Hepatocyte (in vitro differentiated cells): ENCODE measurements at regions not wholly inside any gene's neighbourhood (a gene's known extent, or its start where the extent isn't known, plus 50 kb on each side); places are given as distances from the start of the nearest gene placed in this dataset.
A peak's percentile ranks its signal among the peaks of the same experiment; 100 is the strongest.
"Not testable (repeated sequence)": the region's sequence is repeated elsewhere in the genome, so short reads cannot be mapped to it uniquely, and the experiment has no call there.

Experiments
- DNase-seq: peaks from one replicate; pipeline ENCODE4 v3.0.0-alpha.2; 2016; ENCODE audit warnings: low spot score
- H2AFZ ChIP-seq: fragments of 200-600 bp; sonication (generic); 2 replicates; pipeline ENCODE4 v1.6.0; 2016; ENCODE audit warnings: antibody characterized with exemption, mild to moderate bottlenecking
- H3K27ac ChIP-seq: fragments of 200-600 bp; sonication (generic); 2 replicates; pipeline ENCODE4 v1.5.1; 2016; ENCODE audit warnings: mild to moderate bottlenecking
- H3K27me3 ChIP-seq: fragments of 200-600 bp; sonication (generic); 2 replicates; pipeline ENCODE4 v1.6.1; 2016
- H3K36me3 ChIP-seq: fragments of 200-600 bp; sonication (generic); replicated peaks from 2 replicates; pipeline ENCODE4 v1.5.1; 2016; ENCODE audit warnings: low read depth; ENCODE audit not compliant: insufficient read depth
- H3K4me1 ChIP-seq: fragments of 200-600 bp; sonication (generic); 2 replicates; pipeline ENCODE4 v1.5.1; 2016; ENCODE audit warnings: mild to moderate bottlenecking, moderate library complexity; ENCODE audit not compliant: insufficient read depth
- H3K4me2 ChIP-seq: fragments of 200-600 bp; sonication (generic); 2 replicates; pipeline ENCODE4 v1.6.0; 2016
- H3K4me3 ChIP-seq: fragments of 200-600 bp; sonication (generic); 2 replicates; pipeline ENCODE4 v1.5.1; 2016; ENCODE audit warnings: mild to moderate bottlenecking
- H3K79me2 ChIP-seq: fragments of 200-600 bp; sonication (generic); 2 replicates; pipeline ENCODE4 v1.6.0; 2017; ENCODE audit warnings: mild to moderate bottlenecking
- H3K9me2 ChIP-seq: fragments of 200-600 bp; sonication (generic); replicated peaks from 2 replicates; pipeline ENCODE4 v1.6.0; 2017; ENCODE audit warnings: mild to moderate bottlenecking; ENCODE audit not compliant: insufficient read depth
- H3K9me3 ChIP-seq: fragments of 200-600 bp; sonication (generic); 2 replicates; pipeline ENCODE4 v1.5.1; 2016; ENCODE audit warnings: low read depth, mild to moderate bottlenecking
- H4K20me1 ChIP-seq: fragments of 200-600 bp; sonication (generic); 2 replicates; pipeline ENCODE4 v1.6.0; 2016; ENCODE audit warnings: mild to moderate bottlenecking; ENCODE audit not compliant: insufficient read depth, poor library complexity, severe bottlenecking
- WGBS: methylation state at CpG from one replicate; pipeline ENCODE4 v1.1.6; 2016; ENCODE audit warnings: low lambda C conversion rate; ENCODE audit errors: missing lambda C conversion rate; 5-methylcytosine and 5-hydroxymethylcytosine counted together

DNA sequence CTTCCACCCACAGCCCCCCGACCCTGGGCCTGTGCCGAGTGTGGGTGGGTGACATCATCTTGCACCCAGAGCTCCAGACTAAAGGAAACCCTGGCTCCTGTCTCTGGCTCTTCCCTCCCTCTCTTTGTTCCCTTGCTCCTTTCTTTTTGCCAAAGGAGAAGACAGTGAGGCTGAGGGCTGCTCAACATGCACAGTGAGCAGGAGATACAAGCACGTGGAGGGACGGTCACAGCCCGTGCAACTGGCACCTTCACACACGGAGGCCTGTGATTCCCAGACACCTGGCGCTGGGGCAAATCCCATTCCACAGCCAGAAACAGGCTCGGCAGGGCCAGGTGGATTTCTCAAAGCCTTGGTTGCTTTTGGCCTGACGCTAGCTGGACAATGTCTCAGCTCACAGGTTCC, 86.0 kb upstream of the METTL9 start:
- peak overlapping the region; percentile 10 for H3K4me2 ChIP-seq
- H4K20me1 ChIP-seq, result peaks cover 84% of the 10 kb centered on the region
- H3K36me3 ChIP-seq, H3K27ac ChIP-seq, H3K4me3 ChIP-seq, H3K27me3 ChIP-seq, H3K9me2 ChIP-seq, H3K9me3 ChIP-seq, H2AFZ ChIP-seq: not testable (repeated sequence)
- DNase-seq, result peak; percentile 19
- peaks cover 97% of the 10 kb centered on the region for H3K79me2 ChIP-seq
- H3K4me1 ChIP-seq, result peaks cover 49% of the 10 kb centered on the region
- WGBS, result 75% methylated on average over 9 of the region's 9 CpGs

DNA sequence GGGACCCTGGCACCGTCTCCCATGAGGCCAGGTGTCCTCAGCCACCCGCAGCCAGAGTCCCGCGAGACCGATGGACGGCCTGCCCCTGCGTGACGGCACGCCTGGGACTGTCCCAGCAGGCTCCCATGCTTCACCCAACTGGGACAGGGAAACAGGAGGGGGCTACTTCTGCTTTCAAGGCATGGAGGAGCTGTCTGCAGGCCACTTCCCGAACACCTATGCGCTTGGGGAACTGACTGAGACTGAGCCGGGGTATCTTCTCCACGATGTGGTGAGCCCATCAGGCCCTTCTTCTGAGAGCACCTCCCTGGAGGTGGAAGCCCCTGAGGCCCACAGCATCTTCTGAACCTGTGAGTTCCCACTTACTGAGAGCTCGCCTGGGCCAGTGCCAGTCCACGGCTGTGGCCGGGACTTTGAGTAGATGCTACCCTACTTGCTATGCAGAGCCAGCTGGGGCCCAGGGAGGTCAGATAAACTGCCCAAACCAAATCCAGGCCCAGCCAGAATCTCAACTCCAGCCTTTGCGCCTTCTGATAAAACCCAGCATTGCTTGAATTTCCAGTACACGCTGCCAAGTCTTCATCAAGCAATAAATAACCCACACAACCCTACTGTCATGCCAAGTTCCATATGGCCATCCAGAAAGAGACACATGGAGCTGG, 85.4 kb upstream of the METTL9 start:
- not testable (repeated sequence) for H3K9me2 ChIP-seq, H2AFZ ChIP-seq, H3K9me3 ChIP-seq, H3K4me3 ChIP-seq, H3K27me3 ChIP-seq, H3K27ac ChIP-seq, H3K36me3 ChIP-seq
- peak; percentile 30 for DNase-seq
- Histone ChIP-seq H4K20me1 (peaks cover 78% of the 10 kb centered on the region), H3K4me2 (peak overlapping the region; percentile 19), H3K4me1 (peaks cover 49% of the 10 kb centered on the region), H3K79me2 (peaks cover 97% of the 10 kb centered on the region)
- 88% methylated on average over 18 of the region's 18 CpGs for WGBS

DNA sequence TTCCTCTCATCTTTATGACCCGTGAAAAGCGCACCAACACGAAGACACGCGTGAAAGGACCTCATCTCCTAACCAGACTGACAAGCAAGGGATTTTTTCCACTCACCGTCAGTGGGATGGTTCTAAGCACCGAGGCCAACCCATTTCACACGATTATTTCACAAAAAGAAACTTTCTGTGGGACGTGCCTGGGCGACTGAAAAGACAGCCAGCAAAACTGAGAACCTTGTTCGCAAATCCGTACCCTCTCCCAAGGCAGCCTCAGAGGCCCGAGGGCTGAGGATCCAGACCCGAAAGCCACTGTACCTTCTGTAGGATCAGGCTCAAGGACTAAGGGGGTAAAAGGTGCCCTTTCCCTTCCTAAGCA, 84.9 kb upstream of the METTL9 start:
- WGBS, result 90% methylated on average over 14 of the region's 14 CpGs
- not testable (repeated sequence) for H3K9me2 ChIP-seq, H3K4me2 ChIP-seq, H2AFZ ChIP-seq, H3K4me3 ChIP-seq, H3K9me3 ChIP-seq, H3K27me3 ChIP-seq, DNase-seq, H3K36me3 ChIP-seq
- H3K4me1 ChIP-seq, result peaks cover 49% of the 10 kb centered on the region
- peaks cover 73% of the 10 kb centered on the region for H4K20me1 ChIP-seq
- H3K27ac ChIP-seq, result peak overlapping the region; percentile 43
- peaks cover 95% of the 10 kb centered on the region for H3K79me2 ChIP-seq

DNA sequence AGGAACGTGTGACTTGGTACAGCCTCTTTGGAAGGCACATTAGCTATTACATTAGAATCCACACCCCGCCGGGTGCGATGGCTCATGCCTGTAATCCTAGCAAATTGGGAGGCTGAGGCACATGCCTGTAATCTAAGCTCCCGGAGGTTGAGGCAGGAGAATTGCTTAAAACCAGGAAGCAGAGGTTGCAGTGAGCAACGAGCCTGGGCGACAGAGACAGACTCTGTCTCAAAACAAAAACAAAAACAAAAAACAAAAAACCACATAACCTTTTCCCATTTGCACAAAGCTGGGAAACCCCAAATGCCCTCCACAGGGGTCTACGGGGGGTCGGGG, 82.7 kb upstream of the METTL9 start:
- not testable (repeated sequence) for H3K4me3 ChIP-seq, DNase-seq, H3K36me3 ChIP-seq, H3K9me2 ChIP-seq, H3K27ac ChIP-seq, H3K27me3 ChIP-seq, H3K4me2 ChIP-seq, H2AFZ ChIP-seq, H3K9me3 ChIP-seq
- Histone ChIP-seq H3K4me1 (peaks cover 55% of the 10 kb centered on the region), H3K79me2 (peaks cover 76% of the 10 kb centered on the region), H4K20me1 (peaks cover 52% of the 10 kb centered on the region)
- 64% methylated on average over 9 of the region's 9 CpGs for WGBS

- WGBS, result 86% methylated on average over 10 of the region's 10 CpGs
- H3K4me3 ChIP-seq, H3K36me3 ChIP-seq, DNase-seq, H2AFZ ChIP-seq, H3K9me3 ChIP-seq, H3K9me2 ChIP-seq, H3K27me3 ChIP-seq: not testable (repeated sequence)
- H3K79me2 ChIP-seq, result peaks cover 70% of the 10 kb centered on the region
- peaks cover 46% of the 10 kb centered on the region for H4K20me1 ChIP-seq
- peak overlapping the region; percentile 68 for H3K4me2 ChIP-seq
- peak overlapping the region; percentile 52 for H3K27ac ChIP-seq
- H3K4me1 ChIP-seq, result peaks cover 53% of the 10 kb centered on the region
These were observed 82.1 kb upstream of the METTL9 start for GRCh38 chr16:21517263-21517662.

GRCh38 chr16:21519361-21520133, 79.8 kb upstream of the METTL9 start:
- Histone ChIP-seq H4K20me1 (peaks cover 25% of the 10 kb centered on the region), H3K4me2 (peak overlapping the region; percentile 92), H3K4me1 (peaks cover 34% of the 10 kb centered on the region), H3K27ac (peak overlapping the region; percentile 91), H2AFZ (peak overlapping the region; percentile 39), H3K79me2 (peaks cover 48% of the 10 kb centered on the region), H3K4me3 (peak overlapping the region; percentile 70)
- not testable (repeated sequence) for H3K36me3 ChIP-seq, H3K27me3 ChIP-seq, H3K9me2 ChIP-seq, DNase-seq, H3K9me3 ChIP-seq
- under 1% methylated on average over 51 of the region's 52 CpGs for WGBS

DNA sequence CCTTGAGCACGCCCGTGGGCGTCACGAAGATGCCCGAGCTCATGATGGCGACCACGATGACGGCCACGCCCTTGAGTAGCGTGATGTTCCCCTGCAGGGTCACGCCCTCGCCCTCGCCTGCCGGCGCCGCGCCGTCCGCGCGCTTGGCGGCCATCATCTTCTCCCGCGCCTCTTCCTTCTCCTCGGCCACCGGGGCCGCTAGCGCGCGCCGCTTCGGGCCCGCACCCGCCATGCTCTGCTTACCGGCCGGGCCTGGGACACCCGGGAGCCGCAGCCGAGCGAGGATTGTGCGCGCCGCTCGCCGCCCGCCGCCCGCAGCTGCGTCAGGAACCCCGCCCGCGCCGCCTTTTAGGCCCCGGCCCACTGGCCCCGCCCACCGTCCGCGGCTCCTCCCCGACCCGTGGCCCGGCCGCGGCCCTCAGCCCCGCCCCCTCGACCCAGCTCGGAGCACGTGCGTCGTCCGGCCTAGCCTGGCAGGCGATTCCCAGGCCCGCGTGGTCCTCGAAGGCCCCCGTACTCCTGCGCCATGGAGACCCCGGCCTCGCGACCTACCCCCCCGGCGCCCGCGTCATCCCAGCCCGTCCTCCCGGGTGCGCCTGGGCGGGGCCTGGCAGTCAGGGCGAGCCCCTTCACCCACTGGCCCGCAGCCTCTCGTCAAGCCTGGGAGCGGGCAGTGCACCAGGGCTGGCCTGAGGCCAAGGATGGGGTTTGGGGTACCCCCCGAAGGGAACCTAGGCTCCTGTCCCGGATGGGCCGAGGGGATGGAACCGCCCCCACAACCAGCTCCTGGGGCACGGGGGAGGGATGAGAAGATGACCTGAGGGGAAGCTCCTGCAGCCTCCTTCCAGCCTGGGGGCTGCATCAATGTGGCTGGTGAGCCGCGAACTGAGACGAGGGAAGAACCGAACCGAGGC, 79.0 kb upstream of the METTL9 start:
- not testable (repeated sequence) for H3K36me3 ChIP-seq, H3K9me3 ChIP-seq, H3K27me3 ChIP-seq, H3K9me2 ChIP-seq
- peak overlapping the region; percentile 92 for H3K4me2 ChIP-seq
- WGBS, result 6% methylated on average over 84 of the region's 101 CpGs
- H3K4me3 ChIP-seq, result peak overlapping the region; percentile 70
- peak overlapping the region; percentile 91 for H3K27ac ChIP-seq
- peaks cover 42% of the 10 kb centered on the region for H3K79me2 ChIP-seq
- peaks cover 17% of the 10 kb centered on the region for H4K20me1 ChIP-seq
- DNase-seq, result peak; percentile 100
- H3K4me1 ChIP-seq, result peaks cover 26% of the 10 kb centered on the region
- H2AFZ ChIP-seq, result peak overlapping the region; percentile 54

DNA sequence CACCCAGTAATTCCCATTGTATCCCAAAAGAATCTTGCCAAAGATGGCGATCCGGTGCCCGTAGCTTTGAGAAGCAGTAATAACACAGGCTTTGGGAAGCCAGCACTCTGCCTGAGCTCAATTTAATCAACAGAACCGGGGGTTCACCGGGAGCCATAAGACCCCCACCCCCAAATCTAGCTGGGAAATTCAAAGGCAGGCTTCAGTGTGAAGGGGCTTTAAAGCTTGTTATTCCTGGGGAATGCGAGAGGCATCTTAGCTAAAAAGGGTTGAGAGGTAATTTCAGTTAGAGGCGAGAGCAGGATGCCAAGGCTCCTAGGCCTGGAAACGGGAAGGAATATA, 78.4 kb upstream of the METTL9 start:
- Histone ChIP-seq H3K27ac (peak overlapping the region; percentile 91), H2AFZ (peak overlapping the region; percentile 54), H3K4me2 (peak overlapping the region; percentile 75), H4K20me1 (peaks cover 12% of the 10 kb centered on the region), H3K79me2 (peaks cover 36% of the 10 kb centered on the region), H3K4me1 (peaks cover 24% of the 10 kb centered on the region)
- not testable (repeated sequence) for H3K27me3 ChIP-seq, H3K9me2 ChIP-seq, H3K4me3 ChIP-seq, DNase-seq, H3K36me3 ChIP-seq, H3K9me3 ChIP-seq
- WGBS, result 51% methylated on average over 8 of the region's 8 CpGs
